ENCODE measurements at regions not wholly inside any gene's neighbourhood (a gene's known extent, or its start where the extent isn't known, plus 50 kb on each side); places are given as distances from the start of the nearest gene placed in this dataset.

DNA sequence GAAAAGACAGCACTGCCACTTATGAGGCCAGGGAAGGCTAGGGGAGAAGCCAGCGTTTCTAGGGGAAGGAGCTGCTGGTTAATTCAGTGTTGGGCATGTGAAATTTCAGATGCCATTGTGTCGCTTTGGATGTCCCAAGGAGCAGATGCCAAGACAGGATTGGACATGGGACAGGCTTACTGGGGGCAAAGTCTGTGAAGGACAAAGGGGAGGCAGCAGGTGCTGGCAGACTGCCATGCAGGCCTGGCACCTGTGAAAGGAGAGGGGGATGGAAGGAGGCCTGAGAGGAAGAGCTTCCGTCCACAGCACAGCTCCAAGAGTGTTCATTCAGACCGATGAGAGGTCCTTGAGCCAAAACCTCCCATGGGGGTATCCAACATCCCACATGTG, 255.5 kb upstream of the RPL38 start:
- Histone ChIP-seq H3K36me3 (ENCODE audit: control insufficient read depth, insufficient read depth, low read length) (no peaks in the 10 kb centered on the region), H3K4me2 (ENCODE audit: insufficient read depth, low read length) (no peak overlapping the region), H3K9me3 (replicated peaks; ENCODE audit: control insufficient read depth, insufficient read depth, low read depth, low read length) (no peaks in the 10 kb centered on the region), H3K9me1 (ENCODE audit: control insufficient read depth, insufficient read depth, low read length) (no peaks in the 10 kb centered on the region), H3K27me3 (ENCODE audit: control insufficient read depth in 2 of 2, insufficient read depth in 2 of 2, low read length in 2 of 2) (peaks cover 0 to 16% of the 10 kb centered on the region in 2 experiments; a peak in 3 of 5 replicates), H3K4me1 (replicated peaks in 1 of 2; ENCODE audit: control insufficient read depth in 2 of 2, insufficient read depth in 2 of 2, low read length in 2 of 2) (peaks cover 0 to 8% of the 10 kb centered on the region in 2 experiments; a peak in 1 of 5 replicates), H3K4me3 (no peak overlapping the region), H3K79me2 (ENCODE audit: control insufficient read depth, insufficient read depth, low read length) (no peaks in the 10 kb centered on the region), H2AFZ (ENCODE audit: low read depth, low read length) (no peak overlapping the region), H3K27ac (ENCODE audit: extremely low read depth, low read depth, low read length) (no peak overlapping the region), H3K9ac (ENCODE audit: insufficient read depth in 1 of 2, low read depth in 2 of 2, low read length in 2 of 2) (no peak overlapping the region), H4K20me1 (replicated peaks; ENCODE audit: control insufficient read depth, insufficient read depth, low read length) (no peaks in the 10 kb centered on the region)
- FAIRE-seq: no peak
- ChIA-PET POLR2A (interaction anchor here (1.2 kb wide), 1 partner anchor 26 kb away, joined by 4 read pairs; no protein-coding TSS in a partner anchor), CTCF (ENCODE audit: low intra/inter-chr PET ratio) (no interaction called here)
- WGBS (ENCODE audit: insufficient coverage, low coverage, missing lambda C conversion rate): 2% methylated on average over 4 of the region's 4 CpGs
- ATAC-seq: no peak
- DNase-seq (ENCODE audit: extremely low read depth in 1 of 4, low spot score in 3 of 4): no peak
- intact Hi-C loops (cut with micrococcal nuclease) (no loop called here), in situ Hi-C loops (cut with MboI) (no loop called here)
- BruUV-seq (replicated peaks): no TSS peak
- TF ChIP-seq ZNF282 (CRISPR knock-in tag; IDR thresholded peaks at IDR 0.05) (no peak), NR2C2 (CRISPR knock-in tag; IDR thresholded peaks at IDR 0.05) (no peak), NR2C2 (tag; IDR thresholded peaks at IDR 0.05) (no peak), BMI1 (IDR thresholded peaks at IDR 0.05; ENCODE audit: low read length) (no peak)
- TF ChIP-seq, protein P1, sequence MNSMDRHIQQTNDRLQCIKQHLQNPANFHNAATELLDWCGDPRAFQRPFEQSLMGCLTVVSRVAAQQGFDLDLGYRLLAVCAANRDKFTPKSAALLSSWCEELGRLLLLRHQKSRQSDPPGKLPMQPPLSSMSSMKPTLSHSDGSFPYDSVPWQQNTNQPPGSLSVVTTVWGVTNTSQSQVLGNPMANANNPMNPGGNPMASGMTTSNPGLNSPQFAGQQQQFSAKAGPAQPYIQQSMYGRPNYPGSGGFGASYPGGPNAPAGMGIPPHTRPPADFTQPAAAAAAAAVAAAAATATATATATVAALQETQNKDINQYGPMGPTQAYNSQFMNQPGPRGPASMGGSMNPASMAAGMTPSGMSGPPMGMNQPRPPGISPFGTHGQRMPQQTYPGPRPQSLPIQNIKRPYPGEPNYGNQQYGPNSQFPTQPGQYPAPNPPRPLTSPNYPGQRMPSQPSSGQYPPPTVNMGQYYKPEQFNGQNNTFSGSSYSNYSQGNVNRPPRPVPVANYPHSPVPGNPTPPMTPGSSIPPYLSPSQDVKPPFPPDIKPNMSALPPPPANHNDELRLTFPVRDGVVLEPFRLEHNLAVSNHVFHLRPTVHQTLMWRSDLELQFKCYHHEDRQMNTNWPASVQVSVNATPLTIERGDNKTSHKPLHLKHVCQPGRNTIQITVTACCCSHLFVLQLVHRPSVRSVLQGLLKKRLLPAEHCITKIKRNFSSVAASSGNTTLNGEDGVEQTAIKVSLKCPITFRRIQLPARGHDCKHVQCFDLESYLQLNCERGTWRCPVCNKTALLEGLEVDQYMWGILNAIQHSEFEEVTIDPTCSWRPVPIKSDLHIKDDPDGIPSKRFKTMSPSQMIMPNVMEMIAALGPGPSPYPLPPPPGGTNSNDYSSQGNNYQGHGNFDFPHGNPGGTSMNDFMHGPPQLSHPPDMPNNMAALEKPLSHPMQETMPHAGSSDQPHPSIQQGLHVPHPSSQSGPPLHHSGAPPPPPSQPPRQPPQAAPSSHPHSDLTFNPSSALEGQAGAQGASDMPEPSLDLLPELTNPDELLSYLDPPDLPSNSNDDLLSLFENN (IDR thresholded peaks at IDR 0.05; ENCODE audit: low read depth in 2 of 2, low read length in 2 of 2): no peak
